ENCODE measurements at regions not wholly inside any gene's neighbourhood (a gene's known extent, or its start where the extent isn't known, plus 50 kb on each side); places are given as distances from the start of the nearest gene placed in this dataset.
"Not testable (repeated sequence)": the region's sequence is repeated elsewhere in the genome, so short reads cannot be mapped to it uniquely, and the experiment has no call there.

DNA sequence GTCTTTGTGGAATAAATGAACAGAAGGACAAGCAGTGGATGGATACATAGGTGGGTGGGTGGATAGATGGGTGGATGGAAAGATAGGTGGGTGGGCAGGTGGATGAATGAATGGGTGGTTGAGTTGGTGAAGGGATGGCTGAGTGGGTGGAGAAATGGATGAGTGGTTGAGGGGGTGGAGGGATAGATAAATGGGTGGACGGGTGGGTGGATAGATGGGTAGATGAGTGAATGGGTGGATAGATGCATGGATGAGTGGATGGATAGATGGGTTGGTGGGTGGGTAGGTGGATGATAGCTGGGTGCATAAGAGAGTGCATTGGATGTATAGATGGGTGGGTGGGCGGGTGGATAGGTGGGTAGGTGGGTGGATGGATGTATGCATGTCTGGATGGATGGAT, 63.5 kb downstream of the UNC93B1 start:
- H3K27me3 ChIP-seq (replicated peaks; ENCODE audit: insufficient read depth); H3K36me3 ChIP-seq; DNase-seq (ENCODE audit: low spot score); ATAC-seq (ENCODE audit: insufficient number of reproducible peaks, low FRiP score, low read depth); H3K9me3 ChIP-seq; H3K27ac ChIP-seq; H3K4me1 ChIP-seq (ENCODE audit: control insufficient read depth in 1 of 2, low read depth in 2 of 2); H3K4me3 ChIP-seq: not testable (repeated sequence)

DNA sequence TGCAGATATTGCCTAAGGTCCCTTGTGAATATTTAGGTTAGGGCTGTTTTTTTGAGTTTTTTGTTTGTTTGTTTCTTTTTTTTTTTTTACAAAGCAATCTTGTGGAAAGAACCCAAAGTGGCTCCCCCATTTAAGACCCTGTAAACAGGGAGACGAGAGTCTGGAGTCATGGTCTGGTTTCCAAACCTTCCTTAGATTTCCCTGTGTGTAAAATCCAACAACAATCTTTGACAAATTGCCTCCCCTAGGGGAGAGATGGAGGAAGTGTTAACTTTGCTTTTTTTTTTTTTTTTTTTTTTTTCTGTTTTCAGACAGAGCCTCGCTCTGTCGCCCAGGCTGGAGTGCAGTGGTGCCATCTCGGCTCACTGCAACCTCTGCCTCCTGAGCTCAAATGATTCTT, 64.9 kb downstream of the UNC93B1 start:
- not testable (repeated sequence) for ATAC-seq (ENCODE audit: insufficient number of reproducible peaks, low FRiP score, low read depth); H3K27me3 ChIP-seq (replicated peaks; ENCODE audit: insufficient read depth); H3K27ac ChIP-seq; H3K4me1 ChIP-seq (ENCODE audit: control insufficient read depth in 1 of 2, low read depth in 2 of 2); DNase-seq (ENCODE audit: low spot score); H3K9me3 ChIP-seq; H3K4me3 ChIP-seq; H3K36me3 ChIP-seq

DNA sequence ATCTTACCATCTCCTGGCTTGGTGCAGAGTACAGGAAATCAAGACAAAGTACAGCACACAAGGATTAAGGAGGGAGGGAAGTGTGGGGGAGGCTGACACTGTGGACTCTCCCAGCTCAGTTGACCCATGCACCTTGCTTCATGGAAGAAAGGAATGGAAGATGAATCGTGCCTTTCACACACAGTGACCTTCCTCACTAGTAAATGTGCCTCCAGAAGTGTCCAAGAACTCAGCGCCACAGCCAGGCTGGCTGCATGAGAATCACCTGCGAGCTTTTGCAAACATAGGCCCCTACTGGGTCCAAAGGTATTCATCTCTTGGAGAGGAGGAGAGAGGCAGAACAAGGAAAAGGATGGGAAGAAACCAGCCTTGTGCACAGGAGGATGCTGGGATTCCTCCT, 65.5 kb downstream of the UNC93B1 start:
- not testable (repeated sequence) for H3K36me3 ChIP-seq; H3K27ac ChIP-seq; DNase-seq (ENCODE audit: low spot score)

DNA sequence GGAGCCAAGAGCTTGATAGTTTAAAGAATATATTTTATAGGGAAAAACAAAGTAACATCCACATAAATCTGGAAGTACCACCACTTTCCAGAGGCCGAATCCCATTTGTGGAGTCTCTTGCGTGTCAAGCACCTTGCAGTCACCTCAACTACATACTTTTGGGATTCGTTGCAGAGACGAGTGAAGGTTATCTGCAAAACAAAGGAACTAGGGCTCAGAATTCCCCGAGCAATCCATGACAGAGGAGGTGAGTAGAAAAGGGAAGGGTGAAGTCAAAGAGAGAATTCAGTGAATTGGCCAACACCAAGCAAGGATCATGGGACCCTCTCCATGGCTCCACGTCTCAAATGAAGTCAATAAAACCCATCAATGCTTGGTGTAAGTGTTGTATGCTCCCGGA, 80.3 kb downstream of the UNC93B1 start:
- H3K4me1 ChIP-seq (ENCODE audit: control insufficient read depth in 1 of 2, low read depth in 2 of 2); H3K36me3 ChIP-seq; ATAC-seq (ENCODE audit: insufficient number of reproducible peaks, low FRiP score, low read depth); DNase-seq (ENCODE audit: low spot score); H3K27ac ChIP-seq; H3K27me3 ChIP-seq (replicated peaks; ENCODE audit: insufficient read depth); H3K4me3 ChIP-seq; H3K9me3 ChIP-seq: not testable (repeated sequence)

More for the DNA sequence above, 65.5 kb downstream of the UNC93B1 start:
- ATAC-seq (ENCODE audit: insufficient number of reproducible peaks, low FRiP score, low read depth); H3K4me3 ChIP-seq; H3K4me1 ChIP-seq (ENCODE audit: control insufficient read depth in 1 of 2, low read depth in 2 of 2); H3K9me3 ChIP-seq; H3K27me3 ChIP-seq (replicated peaks; ENCODE audit: insufficient read depth): not testable (repeated sequence)

DNA sequence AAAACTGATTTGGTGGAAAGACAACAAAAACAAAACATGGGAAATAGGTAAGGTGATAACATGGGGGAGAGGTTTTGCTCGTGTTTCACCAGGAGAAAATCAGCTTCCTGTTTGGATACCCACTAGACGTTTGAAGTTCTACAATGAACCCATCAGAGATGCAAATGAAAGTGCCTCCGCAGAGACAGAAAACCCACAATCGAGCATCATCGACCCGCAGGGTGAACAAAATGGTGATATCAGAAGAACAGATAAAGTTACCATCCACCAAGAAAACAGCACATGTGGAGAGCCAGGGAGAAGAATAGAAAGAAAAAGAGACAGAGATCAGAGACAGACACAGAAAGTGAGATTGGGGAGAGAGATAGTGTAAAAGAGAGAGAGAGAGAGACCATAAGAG, 83.4 kb downstream of the UNC93B1 start:
- not testable (repeated sequence) for H3K9me3 ChIP-seq; H3K27ac ChIP-seq; H3K36me3 ChIP-seq; H3K4me3 ChIP-seq; H3K27me3 ChIP-seq (replicated peaks; ENCODE audit: insufficient read depth); H3K4me1 ChIP-seq (ENCODE audit: control insufficient read depth in 1 of 2, low read depth in 2 of 2); ATAC-seq (ENCODE audit: insufficient number of reproducible peaks, low FRiP score, low read depth); DNase-seq (ENCODE audit: low spot score)

DNA sequence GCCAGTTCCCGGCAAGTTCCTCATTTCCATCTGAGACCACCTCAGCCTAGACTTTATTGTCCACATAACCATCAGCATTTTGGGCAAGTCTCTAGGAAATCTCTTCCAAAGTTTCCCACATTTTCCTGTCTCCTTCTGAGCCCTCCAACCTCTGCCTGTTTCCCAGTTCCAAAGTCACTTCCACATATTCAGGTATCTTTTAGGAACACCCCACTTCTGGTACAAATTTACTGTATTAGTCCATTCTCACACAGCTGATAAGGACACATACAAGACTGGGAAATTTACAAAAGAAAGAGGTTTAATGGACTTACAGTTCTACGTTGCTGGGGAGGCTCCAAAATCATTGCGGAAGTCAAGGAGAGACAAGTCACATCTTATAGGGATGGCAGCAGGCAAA, 91.7 kb downstream of the UNC93B1 start:
- not testable (repeated sequence) for H3K27me3 ChIP-seq (replicated peaks; ENCODE audit: insufficient read depth); DNase-seq (ENCODE audit: low spot score); ATAC-seq (ENCODE audit: insufficient number of reproducible peaks, low FRiP score, low read depth); H3K4me3 ChIP-seq; H3K27ac ChIP-seq; H3K9me3 ChIP-seq; H3K36me3 ChIP-seq; H3K4me1 ChIP-seq (ENCODE audit: control insufficient read depth in 1 of 2, low read depth in 2 of 2)

DNA sequence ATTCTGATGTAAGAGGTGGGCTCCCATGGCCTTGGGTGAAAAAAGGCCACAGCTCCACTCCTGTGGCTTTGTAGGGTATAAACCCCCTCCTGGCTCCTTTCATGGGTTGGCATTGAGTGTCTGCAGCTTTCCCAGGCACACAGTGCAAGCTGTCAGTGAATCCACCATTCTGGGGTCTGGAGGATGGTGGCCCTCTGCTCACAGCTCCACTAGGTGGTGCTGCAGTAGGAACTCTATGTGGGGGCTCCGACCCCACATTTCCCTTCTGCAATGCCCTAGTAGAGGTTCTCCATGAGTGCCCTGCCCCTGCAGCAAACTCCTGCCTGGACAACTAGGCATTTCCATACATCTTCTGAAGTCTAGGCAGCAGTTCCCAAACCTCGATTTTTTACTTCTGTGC, 92.7 kb downstream of the UNC93B1 start:
- not testable (repeated sequence) for DNase-seq (ENCODE audit: low spot score); H3K36me3 ChIP-seq; ATAC-seq (ENCODE audit: insufficient number of reproducible peaks, low FRiP score, low read depth); H3K4me1 ChIP-seq (ENCODE audit: control insufficient read depth in 1 of 2, low read depth in 2 of 2); H3K27ac ChIP-seq; H3K4me3 ChIP-seq; H3K27me3 ChIP-seq (replicated peaks; ENCODE audit: insufficient read depth); H3K9me3 ChIP-seq

DNA sequence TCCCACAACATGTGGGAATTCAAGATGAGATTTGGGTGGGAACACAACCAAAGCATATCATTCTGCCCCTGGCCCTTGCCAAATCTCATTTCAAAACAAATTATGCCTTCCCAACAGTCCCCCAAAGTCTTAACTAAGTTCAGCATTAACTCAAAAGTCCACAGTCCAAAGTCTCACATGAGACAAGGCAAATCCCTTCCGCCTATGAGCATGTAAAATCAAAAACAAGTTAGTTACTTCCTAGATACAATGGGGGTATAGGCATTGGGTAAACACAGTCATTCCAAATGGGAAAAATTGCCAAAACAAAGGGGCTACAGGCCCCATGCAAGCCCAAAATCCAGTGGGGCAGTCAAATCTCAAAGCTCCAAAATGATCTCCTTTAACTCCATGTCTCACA, 93.1 kb downstream of the UNC93B1 start:
- not testable (repeated sequence) for H3K27ac ChIP-seq; H3K4me1 ChIP-seq (ENCODE audit: control insufficient read depth in 1 of 2, low read depth in 2 of 2); ATAC-seq (ENCODE audit: insufficient number of reproducible peaks, low FRiP score, low read depth); H3K36me3 ChIP-seq; H3K27me3 ChIP-seq (replicated peaks; ENCODE audit: insufficient read depth); DNase-seq (ENCODE audit: low spot score); H3K9me3 ChIP-seq; H3K4me3 ChIP-seq

DNA sequence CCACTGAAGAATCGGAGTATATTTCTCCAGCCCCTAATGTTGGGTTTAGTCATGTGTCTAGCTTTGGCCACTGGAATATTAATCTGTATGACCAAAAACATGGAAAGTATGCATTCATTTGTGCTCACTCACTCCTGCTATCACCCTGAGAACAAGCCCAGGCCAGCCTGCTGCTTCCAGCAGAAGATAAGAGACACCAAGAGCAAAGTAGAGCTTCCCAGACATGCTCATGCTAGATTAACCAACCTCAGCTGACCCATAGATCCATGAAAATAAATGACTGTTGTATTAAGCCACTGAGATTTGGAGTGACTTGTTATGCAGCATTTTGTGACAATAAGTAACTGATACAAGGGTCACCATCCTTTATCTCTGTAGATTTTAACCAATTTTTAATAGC, 96.9 kb downstream of the UNC93B1 start:
- H3K27ac ChIP-seq; DNase-seq (ENCODE audit: low spot score); H3K36me3 ChIP-seq; H3K27me3 ChIP-seq (replicated peaks; ENCODE audit: insufficient read depth); H3K4me1 ChIP-seq (ENCODE audit: control insufficient read depth in 1 of 2, low read depth in 2 of 2); ATAC-seq (ENCODE audit: insufficient number of reproducible peaks, low FRiP score, low read depth); H3K4me3 ChIP-seq; H3K9me3 ChIP-seq: not testable (repeated sequence)

DNA sequence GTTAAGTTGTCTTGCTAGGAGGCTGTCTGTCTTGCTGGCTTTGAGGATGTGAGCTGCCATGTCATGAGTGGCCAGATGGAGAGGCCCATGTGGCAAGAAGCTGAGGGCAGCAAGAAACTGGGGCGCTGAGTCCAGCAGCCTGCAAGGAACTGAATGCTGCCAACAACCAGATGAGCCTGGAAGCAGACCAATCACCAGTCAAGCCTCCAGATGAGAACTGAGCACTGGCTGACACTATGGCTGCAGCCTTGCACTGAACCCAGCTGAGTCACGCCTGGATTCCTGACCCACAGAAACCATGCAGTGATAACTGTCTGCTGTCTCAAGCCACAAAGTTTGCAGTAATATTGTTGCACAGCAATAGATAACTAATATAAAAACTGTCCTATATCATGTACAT, 104.4 kb downstream of the UNC93B1 start:
- not testable (repeated sequence) for DNase-seq (ENCODE audit: low spot score); H3K4me1 ChIP-seq (ENCODE audit: control insufficient read depth in 1 of 2, low read depth in 2 of 2); H3K4me3 ChIP-seq; H3K27me3 ChIP-seq (replicated peaks; ENCODE audit: insufficient read depth); H3K27ac ChIP-seq; H3K36me3 ChIP-seq; H3K9me3 ChIP-seq; ATAC-seq (ENCODE audit: insufficient number of reproducible peaks, low FRiP score, low read depth)

DNA sequence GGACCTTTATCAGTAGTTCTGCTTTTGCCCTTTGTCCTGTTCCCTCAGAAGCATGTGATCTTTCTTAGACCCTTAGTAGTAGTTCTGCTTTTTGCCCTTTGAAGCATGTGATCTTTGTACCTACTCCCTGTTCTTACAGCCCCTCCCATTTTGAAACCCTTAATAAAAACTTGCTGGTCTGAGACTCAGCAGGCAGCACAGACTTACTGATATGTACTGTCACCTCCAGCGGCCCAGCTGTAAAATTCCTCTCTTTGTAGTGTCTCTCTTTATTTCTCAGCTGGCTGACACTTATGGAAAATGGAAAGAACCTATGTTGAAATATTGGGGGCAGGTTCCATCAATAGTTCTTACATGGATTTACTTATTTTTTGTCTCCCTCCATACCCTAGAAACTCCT, 110.4 kb downstream of the UNC93B1 start:
- H3K27ac ChIP-seq; H3K4me3 ChIP-seq; H3K27me3 ChIP-seq (replicated peaks; ENCODE audit: insufficient read depth); H3K9me3 ChIP-seq; DNase-seq (ENCODE audit: low spot score); ATAC-seq (ENCODE audit: insufficient number of reproducible peaks, low FRiP score, low read depth); H3K4me1 ChIP-seq (ENCODE audit: control insufficient read depth in 1 of 2, low read depth in 2 of 2); H3K36me3 ChIP-seq: not testable (repeated sequence)

DNA sequence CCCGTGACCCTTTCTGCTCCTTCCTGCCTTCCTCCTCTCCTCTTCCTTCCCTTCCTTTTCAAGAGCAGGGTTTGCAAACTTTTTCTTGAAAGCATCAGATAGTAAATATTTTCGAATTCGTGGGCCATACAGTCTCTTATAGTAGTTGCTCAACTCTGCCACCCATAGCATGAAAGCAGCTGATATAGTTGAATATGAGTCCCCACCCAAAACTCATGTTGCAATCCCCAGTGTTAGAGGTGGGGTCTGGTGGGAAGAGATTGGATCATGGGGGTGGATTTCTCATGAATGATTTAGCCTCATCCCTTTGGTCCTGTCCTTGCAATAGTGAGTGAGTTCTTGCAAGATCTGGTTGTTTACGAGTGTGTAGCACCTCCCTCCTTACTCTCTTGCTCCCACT, 114.3 kb downstream of the UNC93B1 start:
- ATAC-seq (ENCODE audit: insufficient number of reproducible peaks, low FRiP score, low read depth); H3K36me3 ChIP-seq; H3K27me3 ChIP-seq (replicated peaks; ENCODE audit: insufficient read depth); H3K27ac ChIP-seq; H3K9me3 ChIP-seq; H3K4me1 ChIP-seq (ENCODE audit: control insufficient read depth in 1 of 2, low read depth in 2 of 2); H3K4me3 ChIP-seq; DNase-seq (ENCODE audit: low spot score): not testable (repeated sequence)

DNA sequence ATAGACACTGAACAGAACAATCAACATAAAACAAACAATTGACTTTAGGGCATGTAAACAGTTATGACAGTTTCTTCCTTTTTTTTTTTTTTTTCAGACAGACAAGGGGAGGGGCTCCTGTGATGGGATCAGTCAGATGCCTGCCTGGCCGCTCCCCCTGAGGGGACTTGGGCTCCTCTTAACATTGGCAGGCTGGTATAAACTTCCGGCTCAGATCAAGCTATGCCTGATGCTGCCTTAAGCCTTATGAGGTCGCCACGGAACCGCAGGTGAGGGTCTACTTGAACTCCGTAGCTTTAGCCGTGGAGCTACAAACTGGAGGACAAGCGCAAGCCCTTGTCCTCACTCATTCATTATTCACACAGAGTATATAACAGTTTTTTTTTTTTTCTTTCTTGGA, 115.8 kb downstream of the UNC93B1 start:
- not testable (repeated sequence) for ATAC-seq (ENCODE audit: insufficient number of reproducible peaks, low FRiP score, low read depth); H3K9me3 ChIP-seq; H3K27ac ChIP-seq; H3K4me3 ChIP-seq; H3K4me1 ChIP-seq (ENCODE audit: control insufficient read depth in 1 of 2, low read depth in 2 of 2); DNase-seq (ENCODE audit: low spot score); H3K36me3 ChIP-seq; H3K27me3 ChIP-seq (replicated peaks; ENCODE audit: insufficient read depth)

Data from thoracic aorta (tissue), 2 donors.